ENCODE measurements at regions not wholly inside any gene's neighbourhood (a gene's known extent, or its start where the extent isn't known, plus 50 kb on each side); places are given as distances from the start of the nearest gene placed in this dataset.

DNA sequence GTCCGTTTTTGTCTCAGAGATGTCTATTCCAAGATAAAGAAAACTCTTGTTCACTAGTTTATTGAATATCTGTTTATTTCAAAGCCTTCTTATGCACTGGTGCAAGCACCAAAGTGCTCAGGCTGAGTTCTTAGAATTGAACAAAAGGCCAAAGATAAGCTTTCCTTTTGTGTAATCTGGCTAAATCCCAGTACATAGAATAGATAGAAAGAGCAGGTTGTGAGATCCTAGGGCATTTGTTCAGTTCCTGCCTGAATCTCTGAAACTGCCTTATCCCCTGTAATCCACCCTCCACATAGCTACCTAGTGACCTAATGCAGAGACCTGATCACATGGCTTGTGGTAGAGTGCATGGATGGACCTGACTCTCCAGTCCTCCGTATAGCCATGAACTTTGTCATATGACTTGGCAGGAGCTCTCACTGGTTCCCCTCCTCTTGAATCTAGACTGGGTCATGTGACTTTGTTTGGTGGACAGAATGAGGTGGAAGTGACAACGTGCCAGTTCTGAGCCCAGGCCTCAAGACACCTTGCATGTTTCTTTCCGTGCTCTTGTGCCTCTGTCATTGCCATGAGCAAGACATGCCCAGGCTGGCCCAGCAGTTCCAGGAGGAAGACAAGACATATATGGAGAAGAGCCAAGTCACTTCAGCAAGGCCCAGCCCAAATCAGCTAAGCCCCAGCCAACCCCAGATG, 139.3 kb upstream of the SHB start:
- intact Hi-C loops (cut with micrococcal nuclease): no loop called here
- no peak for ATAC-seq
- DNase-seq: no peak

DNA sequence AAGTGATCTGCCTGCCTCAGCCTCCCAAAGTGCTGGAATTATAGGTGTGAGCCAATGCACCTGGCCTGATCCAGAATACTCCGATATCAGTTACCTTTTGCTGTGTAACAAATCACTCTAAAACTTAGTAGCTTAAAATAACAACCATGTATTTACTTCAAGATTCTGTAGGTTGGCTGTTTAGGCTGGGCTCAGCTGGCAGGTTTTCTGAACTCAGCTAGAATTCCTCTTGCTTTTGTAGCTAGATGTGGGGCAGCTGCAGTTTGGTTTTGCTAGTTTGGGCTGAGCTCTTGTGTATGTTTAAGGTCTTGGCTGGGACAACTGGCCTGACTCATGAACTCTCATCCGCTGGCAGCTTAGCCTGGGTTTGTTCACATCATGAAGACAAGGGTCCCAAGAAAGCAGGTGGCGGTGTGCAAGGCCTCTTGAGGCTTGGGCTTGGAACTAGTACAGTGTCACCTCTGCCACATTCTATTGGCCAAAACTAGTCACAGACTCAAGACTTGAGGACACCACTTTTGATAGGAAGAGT, 138.3 kb upstream of the SHB start:
- ATAC-seq (no peak), DNase-seq (no peak)
- intact Hi-C loops (cut with micrococcal nuclease): no loop called here

DNA sequence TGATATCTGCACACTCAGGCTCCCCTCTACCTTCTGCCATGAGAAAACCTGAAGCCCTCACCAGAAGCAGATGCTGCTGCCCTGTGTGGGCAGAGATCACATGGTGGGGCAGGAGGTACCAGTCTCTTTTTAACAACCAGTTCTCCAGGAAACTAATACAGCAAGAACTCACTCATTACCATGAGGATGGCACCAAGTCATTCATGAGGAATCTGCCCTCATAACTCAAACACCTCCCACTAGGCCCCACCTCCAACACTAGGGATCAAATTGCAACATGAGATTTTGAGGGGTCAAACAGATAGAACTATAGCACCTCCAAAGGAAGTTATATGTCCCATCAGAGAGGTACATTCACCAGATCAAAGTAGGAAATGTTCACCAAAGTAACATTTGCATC, 136.3 kb upstream of the SHB start:
- ATAC-seq (no peak), DNase-seq (no peak)
- intact Hi-C loops (cut with micrococcal nuclease): no loop called here

DNA sequence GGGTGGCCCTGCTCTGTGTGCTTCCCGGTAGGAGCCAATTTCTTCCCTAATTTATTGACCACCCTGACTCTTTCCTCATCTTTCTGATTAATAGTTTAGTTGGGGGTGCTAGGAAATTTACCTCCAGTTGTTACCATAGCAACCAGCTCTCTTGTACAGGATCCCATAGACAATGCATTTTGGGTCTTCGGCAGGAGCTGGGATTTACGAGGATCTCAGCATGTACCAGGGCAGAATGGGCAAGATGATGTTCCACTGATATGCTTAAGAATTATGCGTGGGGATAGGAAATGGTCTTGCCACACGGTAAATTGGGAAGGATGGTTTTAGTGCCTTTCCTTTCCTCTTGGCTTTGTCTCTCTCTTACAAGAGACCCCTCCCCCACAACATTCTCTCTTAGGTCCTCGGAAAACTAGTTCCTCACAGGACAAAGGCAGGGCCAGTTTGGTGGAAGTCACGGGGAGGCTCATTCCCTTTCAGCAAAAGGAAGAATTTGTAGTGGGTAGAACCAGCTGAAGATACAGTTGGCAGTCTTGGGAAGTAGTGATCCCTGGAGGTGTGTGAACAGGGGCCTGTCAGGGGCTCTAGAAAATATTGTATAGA, 133.4 kb upstream of the SHB start:
- DNase-seq (no peak), ATAC-seq (no peak)
- intact Hi-C loops (cut with micrococcal nuclease): no loop called here

DNA sequence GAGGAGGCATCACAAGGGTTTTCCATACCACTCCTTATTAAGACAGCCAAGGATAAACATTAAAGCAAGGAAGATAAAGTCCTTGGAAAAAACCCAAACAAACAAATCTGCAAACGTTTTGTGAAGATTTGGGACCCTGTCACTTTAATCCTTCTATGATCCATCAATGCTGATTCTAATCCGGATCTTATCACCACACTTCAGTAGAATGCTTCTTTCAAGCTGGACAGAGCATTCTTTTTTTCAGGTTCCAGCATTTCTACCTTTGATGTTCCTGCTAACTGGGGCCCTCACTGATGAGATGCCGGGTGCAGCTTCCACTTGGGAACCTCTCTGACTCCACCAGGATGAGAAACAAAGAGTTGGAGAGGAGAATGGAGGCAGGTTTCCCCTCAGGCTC, 132.8 kb upstream of the SHB start:
- ATAC-seq: no peak
- no peak for DNase-seq
- intact Hi-C loops (cut with micrococcal nuclease): no loop called here

DNA sequence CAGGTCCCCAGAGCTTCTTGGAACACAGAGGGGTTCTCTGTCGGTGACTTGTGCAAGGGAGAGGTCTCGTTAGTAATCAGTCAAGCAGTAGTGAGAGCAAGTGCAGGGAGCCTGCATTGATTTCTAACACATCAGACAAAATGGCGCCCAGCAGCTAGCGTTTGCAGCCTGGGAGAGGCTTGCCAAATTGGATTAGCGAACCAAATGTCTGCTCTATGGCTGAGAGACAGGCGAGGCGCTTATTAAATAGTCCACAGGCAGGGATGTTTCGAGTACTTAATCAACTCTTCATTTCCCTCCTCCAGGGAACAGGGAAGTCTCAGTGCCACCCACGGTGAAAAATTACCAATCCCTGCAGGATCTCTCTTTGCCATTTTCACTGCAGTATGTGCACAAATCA, 131.4 kb upstream of the SHB start:
- no peak for ATAC-seq
- DNase-seq: no peak
- intact Hi-C loops (cut with micrococcal nuclease): no loop called here

DNA sequence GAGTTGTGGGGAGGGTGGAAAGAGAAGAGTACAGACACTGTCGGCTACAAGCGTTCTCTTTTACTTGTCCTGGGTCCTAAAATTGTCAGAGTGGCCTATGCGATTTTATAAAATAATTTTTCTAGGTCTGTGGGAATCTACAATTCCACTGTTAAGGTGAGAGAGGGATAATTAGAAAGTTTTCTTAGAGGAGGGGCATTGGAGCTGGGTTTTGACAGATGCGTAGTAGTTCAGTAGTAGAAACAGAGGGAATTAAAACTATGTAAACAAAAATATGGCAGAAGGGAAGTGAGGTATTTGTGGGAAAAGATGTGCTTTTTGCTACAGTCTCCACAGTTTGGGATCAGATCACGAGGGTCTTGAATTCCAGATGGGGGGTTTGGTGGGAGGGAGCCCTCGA, 129.1 kb upstream of the SHB start:
- ATAC-seq: no peak
- intact Hi-C loops (cut with micrococcal nuclease): no loop called here
- no peak for DNase-seq

DNA sequence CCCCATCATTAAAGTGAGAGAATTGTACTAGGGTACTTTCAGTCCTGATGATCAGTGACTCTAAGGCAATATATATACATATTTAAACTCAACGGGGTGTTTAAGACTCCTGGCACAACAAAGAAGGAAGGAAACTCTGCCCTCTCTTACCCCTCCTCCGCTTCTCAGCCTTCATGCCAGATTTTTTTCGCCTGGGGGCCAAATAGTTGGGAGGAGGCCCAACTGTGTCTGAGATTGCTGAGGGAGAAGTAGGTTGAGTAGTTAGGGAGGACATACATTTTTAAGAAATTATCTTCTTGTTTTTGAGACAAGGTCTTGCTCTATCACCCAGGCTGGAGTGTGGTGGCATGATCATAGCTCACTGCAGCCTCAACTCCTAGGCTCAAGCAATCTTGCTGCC, 127.7 kb upstream of the SHB start:
- DNase-seq (no peak), ATAC-seq (no peak)
- intact Hi-C loops (cut with micrococcal nuclease): no loop called here

DNA sequence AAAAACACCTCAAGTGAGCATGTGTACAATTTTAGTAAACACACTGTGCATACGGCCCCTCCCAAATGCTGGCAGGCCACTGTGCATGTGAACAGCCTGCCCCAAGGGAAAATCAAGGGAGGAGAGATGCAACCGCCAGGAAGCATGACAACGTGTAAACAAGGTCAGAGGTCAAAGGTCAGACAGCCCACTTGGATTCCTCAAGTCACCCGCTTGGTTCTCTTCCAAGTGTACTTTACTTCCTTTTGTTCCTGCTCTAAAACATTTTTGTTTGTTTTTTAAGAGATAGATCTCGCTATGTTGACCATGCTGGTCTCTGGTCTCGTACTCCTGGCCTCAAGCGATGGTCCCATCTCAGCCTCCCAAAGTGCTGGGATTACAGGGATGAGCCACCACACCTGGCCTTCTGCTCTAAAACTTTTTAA, 126.7 kb upstream of the SHB start:
- DNase-seq: no peak
- intact Hi-C loops (cut with micrococcal nuclease): no loop called here
- ATAC-seq: no peak

DNA sequence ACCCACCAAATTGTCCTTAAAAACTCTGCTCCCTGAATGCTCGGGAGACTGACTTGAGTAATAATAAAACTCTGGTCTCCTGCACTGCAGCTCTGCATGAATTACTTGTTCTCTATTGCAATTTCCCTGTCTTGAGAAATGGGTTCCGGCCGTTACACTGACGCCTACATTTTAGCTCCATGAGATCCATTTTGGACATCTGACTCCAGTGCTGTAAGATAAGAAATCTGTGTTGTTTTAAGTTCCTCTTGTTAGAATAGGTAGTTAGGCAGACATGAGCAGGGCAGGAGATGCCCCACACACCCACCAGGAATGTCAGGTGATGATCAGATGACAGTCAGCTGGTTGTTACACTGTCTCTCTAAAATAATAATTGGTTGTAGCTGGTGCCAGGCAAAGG, 125.8 kb upstream of the SHB start:
- intact Hi-C loops (cut with micrococcal nuclease): no loop called here
- DNase-seq: no peak
- ATAC-seq: no peak

DNA sequence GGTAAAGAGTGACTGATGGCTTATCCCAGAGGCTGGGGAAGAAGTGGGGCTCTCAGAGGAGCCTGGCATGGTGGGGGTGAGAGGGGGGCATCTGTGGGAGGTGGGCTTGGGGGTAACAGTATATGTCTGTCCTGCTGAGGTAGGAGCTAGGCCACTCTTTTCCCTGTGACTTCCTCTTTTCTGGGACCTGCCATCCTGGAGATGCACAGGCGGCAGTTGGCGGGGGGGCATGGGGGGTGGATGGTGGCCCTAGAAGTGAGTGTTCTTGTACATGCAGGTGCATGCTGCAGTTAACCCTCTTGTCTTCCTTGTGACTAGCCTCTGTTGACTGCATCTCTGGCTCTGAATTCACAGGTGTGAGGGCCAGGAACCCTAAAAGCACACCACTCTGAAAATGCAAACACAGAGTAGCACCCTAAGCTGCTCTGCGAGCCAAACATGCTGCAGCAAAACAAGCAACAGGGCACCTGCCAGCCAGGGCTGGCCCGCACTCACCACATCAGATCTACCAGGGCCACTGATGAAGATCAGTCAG, 123.8 kb upstream of the SHB start:
- ATAC-seq (no peak), DNase-seq (no peak)
- intact Hi-C loops (cut with micrococcal nuclease): no loop called here

DNA sequence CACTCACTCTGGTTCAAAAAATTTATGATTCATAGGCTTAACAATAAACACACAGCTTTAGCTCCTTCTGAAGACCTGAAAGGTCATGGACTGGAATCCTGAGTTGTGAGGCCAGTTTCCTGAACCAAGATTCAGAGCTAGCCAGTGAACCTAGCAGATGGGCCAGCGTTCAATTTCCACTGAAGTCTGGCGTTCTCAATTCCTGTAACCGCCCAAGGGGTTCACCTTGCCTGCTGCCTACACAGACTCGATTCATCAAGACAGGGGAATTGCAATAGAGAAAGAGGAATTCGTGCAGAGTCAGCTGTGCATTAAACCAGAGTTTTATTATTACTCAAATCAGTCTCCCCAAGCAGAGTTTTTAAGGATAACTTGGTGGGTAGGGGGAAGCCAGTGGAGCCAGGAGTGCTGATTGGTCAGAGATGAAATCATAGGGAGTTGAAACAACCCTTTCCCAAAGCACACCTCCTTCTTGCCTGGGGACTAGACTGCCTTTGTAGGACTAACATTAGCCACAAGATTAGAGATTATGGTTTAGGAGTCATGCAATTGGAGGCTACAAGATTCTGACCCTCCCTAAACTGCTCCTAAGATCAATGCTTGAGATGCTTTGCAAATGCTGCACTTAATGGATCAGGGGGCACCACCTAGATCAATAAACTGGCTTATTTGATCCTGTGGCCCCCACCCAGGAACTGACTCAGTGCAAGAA, 117.5 kb upstream of the SHB start:
- no peak for ATAC-seq
- DNase-seq: no peak
- intact Hi-C loops (cut with micrococcal nuclease): no loop called here

DNA sequence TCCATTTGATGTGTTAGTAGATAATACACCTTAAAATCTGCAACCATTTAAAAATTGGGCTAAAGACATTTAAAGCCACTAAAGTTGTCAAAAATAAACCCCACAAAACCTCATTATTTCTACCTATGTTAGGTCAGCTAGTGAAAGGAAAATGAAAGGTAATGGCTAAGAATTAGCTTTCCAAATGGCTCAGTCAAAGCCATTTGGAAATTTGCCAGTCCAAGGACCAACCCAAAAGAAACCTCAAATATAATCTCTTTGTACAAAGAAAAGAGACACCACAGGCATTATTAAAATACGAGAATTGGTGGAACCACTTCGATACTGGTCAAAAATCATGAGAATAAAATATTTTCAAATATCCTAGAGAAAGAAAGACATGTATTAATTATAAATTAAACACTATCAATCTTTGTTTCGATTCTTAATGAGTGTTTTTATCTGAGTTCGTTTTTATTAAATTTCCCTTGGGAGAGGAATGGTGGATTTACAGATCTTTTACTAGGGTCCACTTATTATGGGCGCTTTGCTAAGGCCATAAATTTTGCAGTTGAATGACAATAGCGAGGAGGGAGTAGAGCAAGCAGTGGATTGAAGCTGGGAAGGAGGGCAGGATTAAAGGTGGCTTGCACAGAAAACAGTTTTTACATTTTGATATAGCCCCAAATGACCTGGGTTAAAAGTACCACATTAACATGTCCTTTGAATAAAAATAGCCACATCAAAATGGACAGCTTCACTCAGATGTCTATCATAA, 116.8 kb upstream of the SHB start:
- intact Hi-C loops (cut with micrococcal nuclease): no loop called here
- ATAC-seq: no peak
- DNase-seq: no peak

DNA sequence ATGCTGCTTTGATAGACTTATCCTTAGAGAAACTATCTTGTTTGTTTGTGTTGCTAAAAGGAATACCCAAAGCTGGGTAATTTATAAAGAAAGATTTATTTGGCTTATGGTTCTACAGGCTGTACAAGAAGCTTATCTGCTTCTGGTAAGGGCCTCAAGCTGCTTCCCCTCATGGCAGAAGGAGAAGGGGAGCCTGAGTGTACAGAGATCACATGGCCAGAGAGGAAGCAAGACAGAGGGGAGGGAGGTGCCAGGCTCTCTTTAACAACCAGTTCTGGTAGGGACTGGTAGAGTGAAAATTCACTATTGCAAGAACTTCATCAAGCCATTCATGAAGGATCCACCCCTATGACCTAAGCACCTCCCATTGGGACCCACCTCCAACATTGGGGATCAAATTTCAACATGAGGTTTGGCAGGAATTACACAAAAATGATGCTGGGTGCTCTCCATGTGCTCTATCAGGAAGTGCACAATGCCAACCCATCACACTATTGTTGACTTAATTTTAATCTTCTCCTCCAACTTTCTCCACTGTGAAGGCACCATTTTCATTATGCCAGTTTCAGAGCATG, 115.1 kb upstream of the SHB start:
- ATAC-seq (no peak), DNase-seq (no peak)
- intact Hi-C loops (cut with micrococcal nuclease): no loop called here

DNA sequence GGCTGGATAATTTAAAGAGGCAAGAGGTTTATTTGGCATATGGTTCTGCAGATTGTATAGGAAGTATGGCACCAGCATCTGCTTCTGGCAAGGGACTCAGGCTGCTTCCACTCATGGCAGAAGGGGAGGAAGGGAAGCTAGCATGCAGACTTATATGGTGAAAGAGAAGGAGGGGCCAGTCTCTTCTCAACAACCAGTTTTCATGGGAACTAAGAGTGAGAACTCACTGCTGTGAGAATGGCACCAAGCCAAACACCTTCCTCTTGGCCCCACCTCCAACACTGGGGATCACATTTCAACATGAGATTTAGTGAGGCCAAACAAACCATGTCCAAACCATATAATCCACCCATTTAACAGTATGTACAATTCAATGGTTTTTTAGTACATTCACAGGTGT, 113.3 kb upstream of the SHB start:
- ATAC-seq: no peak
- no peak for DNase-seq
- intact Hi-C loops (cut with micrococcal nuclease): no loop called here

DNA sequence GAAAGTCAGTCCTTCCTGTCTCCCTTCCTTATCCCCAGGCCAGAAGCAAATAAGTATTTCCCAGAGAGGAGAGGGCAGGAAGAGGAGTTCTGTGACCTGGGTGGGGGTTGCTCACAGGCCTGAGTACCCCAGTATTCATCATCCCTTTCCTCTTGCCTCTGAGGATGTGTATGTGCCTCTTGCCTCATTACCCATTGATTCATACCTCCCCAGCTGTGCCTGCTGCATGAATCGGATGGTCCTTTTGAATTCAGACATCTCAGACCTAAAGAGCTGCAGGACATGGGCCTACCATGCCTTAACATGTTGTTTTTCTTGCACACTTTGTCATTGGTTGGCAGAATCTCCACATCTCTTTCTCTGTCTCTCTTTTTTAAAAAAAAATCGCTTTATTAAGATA, 112.8 kb upstream of the SHB start:
- DNase-seq (no peak), ATAC-seq (no peak)
- intact Hi-C loops (cut with micrococcal nuclease): no loop called here

DNA sequence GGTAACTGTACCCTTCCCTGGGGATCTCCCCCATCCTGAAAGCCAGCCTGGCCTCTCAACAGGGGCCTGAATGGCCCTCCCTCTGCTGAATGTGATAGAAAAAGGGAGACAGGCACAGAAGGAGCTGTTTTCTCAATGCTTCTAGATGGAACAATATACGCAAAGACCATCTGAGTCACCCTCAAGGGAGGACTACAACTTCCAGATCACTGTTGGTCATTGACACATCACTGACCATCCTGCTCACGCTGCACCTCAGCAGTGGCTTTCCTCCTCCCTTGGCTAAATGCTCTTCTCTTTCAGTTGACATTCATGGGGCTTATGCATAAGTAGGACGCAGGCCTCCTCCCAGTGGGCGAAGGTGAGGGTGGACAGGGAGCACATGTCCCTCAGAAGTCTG, 112.2 kb upstream of the SHB start:
- intact Hi-C loops (cut with micrococcal nuclease): no loop called here
- ATAC-seq (no peak), DNase-seq (no peak)

DNA sequence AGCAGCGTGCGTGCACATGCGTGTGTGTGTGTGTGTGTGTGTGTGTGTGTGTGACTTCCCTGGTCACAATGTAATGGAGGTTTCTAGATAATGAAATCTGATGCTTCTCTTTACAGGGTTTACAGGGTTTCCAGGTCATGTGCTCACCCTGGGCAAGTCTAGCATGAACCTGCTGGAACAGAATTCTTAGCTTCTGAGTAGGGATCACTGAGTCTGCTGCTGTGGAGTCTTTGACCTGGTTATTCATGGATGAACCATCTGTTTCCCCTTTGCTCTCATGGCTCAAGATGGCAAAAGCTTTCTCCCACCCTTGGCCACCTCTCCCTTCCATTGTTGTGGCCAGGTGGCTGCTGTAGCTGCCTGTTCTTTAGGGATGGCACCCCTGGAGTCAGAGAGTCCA, 111.6 kb upstream of the SHB start:
- intact Hi-C loops (cut with micrococcal nuclease): no loop called here
- ATAC-seq (no peak), DNase-seq (no peak)

DNA sequence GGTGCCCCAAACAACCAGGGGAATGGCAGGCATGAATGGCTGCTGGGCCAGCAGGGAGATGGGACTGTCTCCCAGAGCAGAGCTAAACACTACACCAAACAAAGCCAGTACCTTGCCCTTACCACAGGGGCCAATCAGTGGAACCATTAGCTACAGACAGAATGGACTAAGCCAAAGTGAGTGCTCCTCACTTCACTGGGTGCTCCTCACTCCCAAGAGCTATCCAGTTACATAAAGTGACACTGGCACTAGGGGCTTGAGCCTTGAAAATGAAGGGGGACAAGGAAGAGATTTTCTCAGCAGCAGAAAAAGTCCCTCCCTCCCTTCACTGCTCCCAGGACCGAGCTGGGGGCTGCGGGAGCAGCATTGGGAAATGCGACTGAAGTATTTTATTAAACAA, 110.9 kb upstream of the SHB start:
- intact Hi-C loops (cut with micrococcal nuclease): no loop called here
- DNase-seq: no peak
- no peak for ATAC-seq

Data from left ventricle myocardium superior (tissue), 1 donor.